HFFc6 (cell line): ENCODE measurements at regions not wholly inside any gene's neighbourhood (a gene's known extent, or its start where the extent isn't known, plus 50 kb on each side); places are given as distances from the start of the nearest gene placed in this dataset.

Experiments
- DNase-seq: peaks from one replicate; pipeline ENCODE4 v3.0.0-alpha.2; 2018
- H3K27ac Mint-ChIP-seq: 2 replicates; pipeline ENCODE4 v1.8.0; 2020; ENCODE audit warnings: mild to moderate bottlenecking, mixed read lengths
- H3K27me3 Mint-ChIP-seq: 2 replicates; pipeline ENCODE4 v1.8.0; 2021; ENCODE audit warnings: mild to moderate bottlenecking, moderate library complexity, mixed read lengths; ENCODE audit not compliant: insufficient read depth
- H3K36me3 Mint-ChIP-seq: 2 replicates; pipeline ENCODE4 v1.8.0; 2021; ENCODE audit warnings: low read depth, mixed read lengths
- H3K4me1 Mint-ChIP-seq: 2 replicates; pipeline ENCODE4 v1.8.0; 2020; ENCODE audit warnings: low read depth, mixed read lengths
- H3K4me3 Mint-ChIP-seq: 2 replicates; pipeline ENCODE4 v1.8.0; 2020; ENCODE audit warnings: mild to moderate bottlenecking, moderate library complexity, mixed read lengths
- H3K9me3 Mint-ChIP-seq: 2 replicates; pipeline ENCODE4 v1.8.0; 2020; ENCODE audit warnings: mild to moderate bottlenecking, mixed read lengths
- TF ChIP-seq, protein P1 (sequence below): fragments of 200-600 bp; sonication (generic); IDR thresholded peaks from 2 replicates; pipeline ENCODE4 v1.5.0; 2021; ENCODE audit warnings: antibody characterized with exemption, mild to moderate bottlenecking

DNA sequence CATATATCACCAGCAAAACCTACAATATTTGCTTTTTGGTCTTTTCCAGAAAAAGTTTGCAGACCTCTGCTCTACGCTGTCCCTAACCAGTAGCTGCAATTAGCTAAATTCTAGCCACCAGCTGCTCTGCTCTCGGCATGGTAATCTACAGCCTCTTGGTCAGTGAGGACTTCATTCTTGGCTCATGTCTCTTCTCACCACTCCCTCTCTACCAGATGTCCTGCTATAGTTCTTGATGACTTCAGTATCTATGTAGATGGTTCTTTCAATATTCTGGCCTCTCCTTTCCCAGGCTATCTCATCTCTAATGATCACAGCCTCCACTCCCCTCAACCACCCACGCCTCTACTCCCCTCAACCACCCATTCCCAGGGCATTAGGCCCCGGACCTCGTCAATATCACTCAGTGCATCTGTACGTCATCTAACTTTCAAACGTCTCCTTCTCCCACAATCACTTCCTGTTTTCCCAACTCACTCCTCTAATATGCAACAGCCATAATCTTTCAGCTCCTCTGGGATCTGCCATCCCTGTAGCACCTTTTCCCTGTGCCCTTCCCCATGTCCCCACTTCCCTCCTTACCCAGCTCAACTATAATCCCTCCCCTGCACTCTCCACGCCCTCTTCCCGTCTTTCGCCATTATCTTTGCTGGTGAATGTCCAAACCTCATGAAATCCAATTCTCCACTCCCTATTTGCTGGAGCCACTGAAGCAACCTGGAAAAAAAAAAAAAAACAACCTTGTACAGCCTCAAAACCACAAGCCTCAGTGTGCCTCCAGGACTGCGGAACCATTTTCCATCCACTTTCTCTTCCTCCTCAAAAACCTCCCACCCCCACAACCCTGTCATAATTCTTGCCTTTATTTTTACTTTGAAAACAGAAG lies 429.4 kb upstream of the PROK2 start:
- H3K9me3 Mint-ChIP-seq = no peaks in the 10 kb centered on the region
- no peaks in the 10 kb centered on the region for H3K36me3 Mint-ChIP-seq
- no peak overlapping the region for H3K27ac Mint-ChIP-seq
- no peak overlapping the region for H3K4me3 Mint-ChIP-seq
- peaks cover 22% of the 10 kb centered on the region for H3K27me3 Mint-ChIP-seq
- TF ChIP-seq, protein P1, sequence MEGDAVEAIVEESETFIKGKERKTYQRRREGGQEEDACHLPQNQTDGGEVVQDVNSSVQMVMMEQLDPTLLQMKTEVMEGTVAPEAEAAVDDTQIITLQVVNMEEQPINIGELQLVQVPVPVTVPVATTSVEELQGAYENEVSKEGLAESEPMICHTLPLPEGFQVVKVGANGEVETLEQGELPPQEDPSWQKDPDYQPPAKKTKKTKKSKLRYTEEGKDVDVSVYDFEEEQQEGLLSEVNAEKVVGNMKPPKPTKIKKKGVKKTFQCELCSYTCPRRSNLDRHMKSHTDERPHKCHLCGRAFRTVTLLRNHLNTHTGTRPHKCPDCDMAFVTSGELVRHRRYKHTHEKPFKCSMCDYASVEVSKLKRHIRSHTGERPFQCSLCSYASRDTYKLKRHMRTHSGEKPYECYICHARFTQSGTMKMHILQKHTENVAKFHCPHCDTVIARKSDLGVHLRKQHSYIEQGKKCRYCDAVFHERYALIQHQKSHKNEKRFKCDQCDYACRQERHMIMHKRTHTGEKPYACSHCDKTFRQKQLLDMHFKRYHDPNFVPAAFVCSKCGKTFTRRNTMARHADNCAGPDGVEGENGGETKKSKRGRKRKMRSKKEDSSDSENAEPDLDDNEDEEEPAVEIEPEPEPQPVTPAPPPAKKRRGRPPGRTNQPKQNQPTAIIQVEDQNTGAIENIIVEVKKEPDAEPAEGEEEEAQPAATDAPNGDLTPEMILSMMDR = no peak
- DNase-seq = no peak
- H3K4me1 Mint-ChIP-seq = no peaks in the 10 kb centered on the region

DNA sequence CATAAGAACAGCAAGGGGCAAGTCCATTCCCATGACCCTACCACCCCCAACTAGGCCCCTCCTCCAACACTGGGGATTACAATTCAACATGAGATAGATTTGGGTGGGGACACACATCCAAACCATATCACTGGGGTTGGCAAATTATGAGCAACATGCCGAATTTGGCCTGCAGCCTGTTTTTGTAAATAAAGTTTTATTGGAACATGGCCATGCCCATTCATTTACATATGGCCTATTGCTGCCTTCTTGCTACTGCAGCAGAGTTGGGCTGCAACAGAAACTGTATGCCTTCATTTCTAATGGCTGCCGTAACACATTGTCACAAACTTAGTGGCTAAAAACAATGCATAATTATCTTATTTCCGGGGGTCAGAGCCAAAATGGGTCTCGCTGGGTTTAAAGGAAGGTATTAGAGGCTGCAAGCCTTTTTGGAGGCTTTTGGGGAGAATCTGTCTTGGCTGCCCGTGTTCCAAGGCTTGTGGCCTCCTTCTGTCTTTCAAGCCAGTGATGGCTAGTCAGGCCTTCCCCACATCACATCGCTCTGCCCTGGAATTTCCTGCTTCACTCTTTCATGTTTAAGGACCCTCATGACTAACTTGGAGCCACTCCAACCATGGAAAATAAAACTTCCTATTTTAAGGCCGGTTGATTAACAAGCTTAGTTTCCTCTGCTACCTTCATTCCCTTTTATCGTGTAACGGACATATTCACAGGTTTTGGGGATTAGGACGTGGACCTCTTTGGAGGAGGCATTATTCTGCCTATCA lies 428.5 kb upstream of the PROK2 start:
- H3K4me1 Mint-ChIP-seq = no peaks in the 10 kb centered on the region
- H3K27me3 Mint-ChIP-seq = peaks cover 29% of the 10 kb centered on the region
- H3K36me3 Mint-ChIP-seq = no peaks in the 10 kb centered on the region
- H3K4me3 Mint-ChIP-seq = no peak overlapping the region
- H3K9me3 Mint-ChIP-seq = no peaks in the 10 kb centered on the region
- no peak for DNase-seq
- TF ChIP-seq, protein P1 = no peak
- no peak overlapping the region for H3K27ac Mint-ChIP-seq

DNA sequence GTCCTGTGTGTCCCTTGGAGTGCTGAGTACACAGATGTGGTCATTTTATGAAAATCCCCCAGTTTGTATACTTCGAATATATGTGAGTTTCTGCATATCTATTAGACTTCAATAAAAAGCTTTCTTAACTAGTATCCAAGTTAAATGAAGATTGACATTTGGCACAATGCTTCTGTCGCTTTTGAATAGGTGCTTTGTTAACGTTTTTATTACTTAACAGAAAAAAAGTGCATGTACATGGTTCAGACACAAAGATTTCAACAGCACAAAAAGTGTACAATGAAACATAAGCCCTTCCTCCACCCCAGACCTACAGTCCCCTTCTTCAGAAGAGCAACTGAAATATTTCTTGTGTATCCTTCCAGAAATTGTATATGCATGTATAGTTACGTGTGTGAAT lies 427.4 kb upstream of the PROK2 start:
- Mint-ChIP-seq H3K4me1 (no peaks in the 10 kb centered on the region), H3K27me3 (peaks cover 30% of the 10 kb centered on the region), H3K9me3 (no peaks in the 10 kb centered on the region), H3K36me3 (no peaks in the 10 kb centered on the region), H3K27ac (no peak overlapping the region), H3K4me3 (no peak overlapping the region)
- TF ChIP-seq, protein P1 = no peak
- no peak for DNase-seq

DNA sequence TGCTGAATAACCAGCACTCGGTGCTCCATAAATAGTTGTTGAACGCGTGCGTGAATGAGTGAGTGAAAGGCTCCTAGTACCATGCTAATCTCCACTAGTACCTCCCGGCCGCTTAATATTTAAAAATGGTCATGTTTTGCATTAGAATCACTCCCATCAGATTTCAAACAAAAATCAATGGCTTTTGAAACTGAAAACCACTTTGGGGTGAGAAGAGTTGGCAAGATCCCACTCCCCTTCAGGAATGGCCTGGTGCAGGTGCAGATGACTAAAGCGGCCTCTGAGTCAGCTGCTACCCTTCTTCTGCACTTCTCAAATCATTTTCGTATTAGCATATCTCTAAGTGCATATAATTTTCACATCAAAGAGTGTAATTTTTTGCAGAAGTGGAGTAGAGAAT lies 425.3 kb upstream of the PROK2 start:
- no peaks in the 10 kb centered on the region for H3K4me1 Mint-ChIP-seq
- no peak for DNase-seq
- no peak overlapping the region for H3K27ac Mint-ChIP-seq
- no peaks in the 10 kb centered on the region for H3K36me3 Mint-ChIP-seq
- no peaks in the 10 kb centered on the region for H3K9me3 Mint-ChIP-seq
- H3K4me3 Mint-ChIP-seq = no peak overlapping the region
- H3K27me3 Mint-ChIP-seq = peaks cover 26% of the 10 kb centered on the region
- TF ChIP-seq, protein P1 = no peak

DNA sequence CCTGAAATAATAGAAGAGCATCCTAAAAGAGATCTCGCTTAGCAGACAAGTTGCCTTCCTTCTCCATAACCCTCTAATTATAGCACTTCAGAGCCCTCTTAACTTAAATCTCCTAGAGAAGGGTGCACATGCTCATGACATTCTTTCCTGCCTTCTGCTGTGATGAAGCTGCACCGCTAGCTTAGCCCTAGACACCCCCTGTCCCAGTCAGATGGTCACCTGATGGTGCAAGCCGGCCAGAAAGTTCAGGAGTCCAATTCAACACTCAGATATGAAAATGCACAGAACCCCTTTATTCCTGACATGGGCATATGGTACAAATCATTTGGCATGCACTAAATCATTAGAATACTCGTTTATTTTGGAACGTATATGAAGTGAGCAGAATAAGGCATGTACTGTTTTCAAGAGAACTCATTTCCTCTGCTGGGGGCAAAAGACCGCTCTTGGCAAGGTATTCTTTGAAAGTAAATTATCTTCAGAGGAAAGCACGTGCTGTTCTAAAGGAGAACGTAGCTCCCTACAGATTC lies 420.4 kb upstream of the PROK2 start:
- Mint-ChIP-seq H3K27me3 (peaks cover 27% of the 10 kb centered on the region), H3K4me3 (no peak overlapping the region), H3K27ac (no peak overlapping the region), H3K4me1 (no peaks in the 10 kb centered on the region), H3K36me3 (no peaks in the 10 kb centered on the region), H3K9me3 (peaks cover 7% of the 10 kb centered on the region)
- TF ChIP-seq, protein P1 = no peak
- DNase-seq = no peak
